Ishikawa (cell line): ENCODE measurements at regions not wholly inside any gene's neighbourhood (a gene's known extent, or its start where the extent isn't known, plus 50 kb on each side); places are given as distances from the start of the nearest gene placed in this dataset.

Source experiments
- CEBPB ChIP-seq: IDR thresholded peaks from 2 replicates; pipeline ENCODE4 v1.6.1; 2012
- CREB1 ChIP-seq: IDR thresholded peaks from 2 replicates; pipeline ENCODE4 v1.6.1; 2012; ENCODE audit warnings: low read depth
- EGR1 ChIP-seq: IDR thresholded peaks from 2 replicates; pipeline ENCODE4 v1.6.1; 2012
- EP300 ChIP-seq: IDR thresholded peaks from 2 replicates; pipeline ENCODE4 v1.6.1; 2012; ENCODE audit warnings: borderline replicate concordance
- FOXM1 ChIP-seq: IDR thresholded peaks from 2 replicates; pipeline ENCODE4 v1.6.1; 2012; ENCODE audit warnings: low read depth, borderline replicate concordance
- MAX ChIP-seq: IDR thresholded peaks from 2 replicates; pipeline ENCODE4 v1.6.1; 2012
- NFIC ChIP-seq: IDR thresholded peaks from 2 replicates; pipeline ENCODE4 v1.6.1; 2012
- RAD21 ChIP-seq: IDR thresholded peaks from 2 replicates; pipeline ENCODE4 v1.6.1; 2012; ENCODE audit warnings: low read depth
- TAF1 ChIP-seq: IDR thresholded peaks from 2 replicates; pipeline ENCODE4 v1.6.1; 2012; ENCODE audit warnings: low read depth, mild to moderate bottlenecking
- TCF12 ChIP-seq: IDR thresholded peaks from 2 replicates; pipeline ENCODE4 v1.6.1; 2012; ENCODE audit warnings: low read depth
- TEAD4 ChIP-seq: IDR thresholded peaks from 2 replicates; pipeline ENCODE4 v1.6.1; 2012
- YY1 ChIP-seq: IDR thresholded peaks from 2 replicates; pipeline ENCODE4 v1.6.1; 2012; ENCODE audit warnings: low read depth
- ZBTB7A ChIP-seq: IDR thresholded peaks from 2 replicates; pipeline ENCODE4 v1.6.1; 2012; ENCODE audit warnings: low read depth
- TF ChIP-seq, protein P1 (sequence below): IDR thresholded peaks from 2 replicates; pipeline ENCODE4 v1.6.1; 2012; ENCODE audit warnings: low read depth, mild to moderate bottlenecking
- TF ChIP-seq, protein P2 (sequence below): IDR thresholded peaks from 2 replicates; pipeline ENCODE4 v1.6.1; 2012

DNA sequence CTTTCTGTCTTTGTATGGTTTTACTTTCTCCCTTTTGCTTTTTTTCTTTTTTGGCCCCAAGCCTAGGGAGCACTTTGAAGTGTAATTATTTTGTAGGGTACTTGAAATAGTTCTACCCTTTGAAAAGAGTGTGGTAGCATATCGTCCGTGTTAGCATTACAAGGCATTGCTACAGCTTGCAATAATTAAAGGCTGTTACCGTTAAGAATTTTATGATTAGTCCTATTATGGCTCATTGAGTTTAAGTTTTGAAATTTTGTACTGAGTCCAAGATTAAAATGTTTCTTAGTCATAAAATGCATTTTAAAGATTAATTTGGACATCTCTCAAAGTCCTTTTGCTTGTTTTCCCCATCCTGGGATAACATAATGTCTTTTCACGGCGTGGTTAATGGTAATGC, 490.0 kb upstream of the LRRN3 start:
- TF ChIP-seq NFIC: no peak
- TF ChIP-seq TCF12: no peak
- no peak for TF ChIP-seq CREB1
- TF ChIP-seq, protein P1, sequence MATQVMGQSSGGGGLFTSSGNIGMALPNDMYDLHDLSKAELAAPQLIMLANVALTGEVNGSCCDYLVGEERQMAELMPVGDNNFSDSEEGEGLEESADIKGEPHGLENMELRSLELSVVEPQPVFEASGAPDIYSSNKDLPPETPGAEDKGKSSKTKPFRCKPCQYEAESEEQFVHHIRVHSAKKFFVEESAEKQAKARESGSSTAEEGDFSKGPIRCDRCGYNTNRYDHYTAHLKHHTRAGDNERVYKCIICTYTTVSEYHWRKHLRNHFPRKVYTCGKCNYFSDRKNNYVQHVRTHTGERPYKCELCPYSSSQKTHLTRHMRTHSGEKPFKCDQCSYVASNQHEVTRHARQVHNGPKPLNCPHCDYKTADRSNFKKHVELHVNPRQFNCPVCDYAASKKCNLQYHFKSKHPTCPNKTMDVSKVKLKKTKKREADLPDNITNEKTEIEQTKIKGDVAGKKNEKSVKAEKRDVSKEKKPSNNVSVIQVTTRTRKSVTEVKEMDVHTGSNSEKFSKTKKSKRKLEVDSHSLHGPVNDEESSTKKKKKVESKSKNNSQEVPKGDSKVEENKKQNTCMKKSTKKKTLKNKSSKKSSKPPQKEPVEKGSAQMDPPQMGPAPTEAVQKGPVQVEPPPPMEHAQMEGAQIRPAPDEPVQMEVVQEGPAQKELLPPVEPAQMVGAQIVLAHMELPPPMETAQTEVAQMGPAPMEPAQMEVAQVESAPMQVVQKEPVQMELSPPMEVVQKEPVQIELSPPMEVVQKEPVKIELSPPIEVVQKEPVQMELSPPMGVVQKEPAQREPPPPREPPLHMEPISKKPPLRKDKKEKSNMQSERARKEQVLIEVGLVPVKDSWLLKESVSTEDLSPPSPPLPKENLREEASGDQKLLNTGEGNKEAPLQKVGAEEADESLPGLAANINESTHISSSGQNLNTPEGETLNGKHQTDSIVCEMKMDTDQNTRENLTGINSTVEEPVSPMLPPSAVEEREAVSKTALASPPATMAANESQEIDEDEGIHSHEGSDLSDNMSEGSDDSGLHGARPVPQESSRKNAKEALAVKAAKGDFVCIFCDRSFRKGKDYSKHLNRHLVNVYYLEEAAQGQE: no peak
- no peak for TF ChIP-seq ZBTB7A
- no peak for TF ChIP-seq EP300

DNA sequence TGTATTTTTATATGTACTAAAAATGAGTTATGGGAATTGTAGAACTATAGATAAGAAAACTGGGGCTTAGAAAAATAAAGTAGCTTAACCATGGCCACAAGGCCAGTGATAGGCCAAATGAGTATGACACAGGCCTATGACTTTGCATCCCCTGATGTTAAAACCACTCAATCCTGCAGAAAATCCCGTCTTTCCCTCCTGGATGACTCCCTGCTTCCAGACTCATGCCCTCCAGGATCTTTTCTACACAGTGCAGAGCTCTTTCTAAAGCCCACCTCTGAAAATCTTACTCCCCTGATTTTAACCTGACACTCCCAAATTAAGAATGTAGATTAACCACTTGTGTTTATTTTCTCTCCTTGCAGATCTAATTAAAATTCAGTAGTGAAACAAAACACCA, 489.2 kb upstream of the LRRN3 start:
- TF ChIP-seq CEBPB: no peak
- TF ChIP-seq, protein P1: no peak
- no peak for TF ChIP-seq TCF12
- TF ChIP-seq ZBTB7A: no peak
- TF ChIP-seq RAD21: no peak
- no peak for TF ChIP-seq CREB1
- no peak for TF ChIP-seq EGR1
- no peak for TF ChIP-seq TEAD4
- no peak for TF ChIP-seq YY1
- no peak for TF ChIP-seq FOXM1
- no peak for TF ChIP-seq TAF1
- TF ChIP-seq NFIC: no peak
- no peak for TF ChIP-seq EP300

GRCh38 chr7:110604206-110604605, 486.7 kb upstream of the LRRN3 start:
- TF ChIP-seq EP300: no peak
- TF ChIP-seq TAF1: no peak
- no peak for TF ChIP-seq NFIC
- no peak for TF ChIP-seq EGR1
- no peak for TF ChIP-seq TCF12

- no peak for TF ChIP-seq FOXM1
- no peak for TF ChIP-seq MAX
- no peak for TF ChIP-seq ZBTB7A
- no peak for TF ChIP-seq CREB1
- TF ChIP-seq, protein P2, sequence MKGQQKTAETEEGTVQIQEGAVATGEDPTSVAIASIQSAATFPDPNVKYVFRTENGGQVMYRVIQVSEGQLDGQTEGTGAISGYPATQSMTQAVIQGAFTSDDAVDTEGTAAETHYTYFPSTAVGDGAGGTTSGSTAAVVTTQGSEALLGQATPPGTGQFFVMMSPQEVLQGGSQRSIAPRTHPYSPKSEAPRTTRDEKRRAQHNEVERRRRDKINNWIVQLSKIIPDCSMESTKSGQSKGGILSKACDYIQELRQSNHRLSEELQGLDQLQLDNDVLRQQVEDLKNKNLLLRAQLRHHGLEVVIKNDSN: no peak
- TF ChIP-seq EGR1: no peak
- TF ChIP-seq TAF1: no peak
- no peak for TF ChIP-seq YY1
- no peak for TF ChIP-seq RAD21
- TF ChIP-seq NFIC: no peak
- TF ChIP-seq CEBPB: no peak
- TF ChIP-seq EP300: no peak
- TF ChIP-seq TEAD4: no peak
- no peak for TF ChIP-seq TCF12
- TF ChIP-seq, protein P1: no peak
Measured at GRCh38 chr7:110604885-110605284, 486.0 kb upstream of the LRRN3 start.

- TF ChIP-seq NFIC (no peak), YY1 (no peak), EGR1 (no peak), TEAD4 (no peak), TCF12 (no peak), MAX (no peak), CEBPB (no peak), EP300 (no peak), ZBTB7A (no peak), RAD21 (no peak), CREB1 (no peak), TAF1 (no peak), FOXM1 (no peak)
- TF ChIP-seq, protein P1: no peak
- TF ChIP-seq, protein P2: no peak
Measured at GRCh38 chr7:110607050-110607857, 483.7 kb upstream of the LRRN3 start.
